ENCODE measurements at regions not wholly inside any gene's neighbourhood (a gene's known extent, or its start where the extent isn't known, plus 50 kb on each side); places are given as distances from the start of the nearest gene placed in this dataset.
A peak's percentile ranks its signal among the peaks of the same experiment; 100 is the strongest.

GRCh38 chr2:136286423-136286822, 168.5 kb upstream of the CXCR4 start:
- RAD21 ChIA-PET (ENCODE audit: unreplicated experiment) = interaction anchor here (1.2 to 3.7 kb wide), 4 partner anchors 22 to 91 kb away, joined by 3 to 27 read pairs (median 11); no protein-coding TSS in a partner anchor
- in situ Hi-C loops (cut with MboI) (no loop called here), intact Hi-C loops (cut with micrococcal nuclease; ENCODE audit: unreplicated experiment) (no loop called here)
- Histone ChIP-seq H3K9ac (ENCODE audit: control insufficient read depth, insufficient read depth, low read length) (no peak overlapping the region), H3K36me3 (ENCODE audit: control insufficient read depth in 2 of 2, insufficient read depth in 2 of 2, low read length in 1 of 2) (no peaks in the 10 kb centered on the region), H3K4me1 (ENCODE audit: control insufficient read depth, insufficient read depth, low read length) (peaks cover 19% of the 10 kb centered on the region), H3K27ac (ENCODE audit: control insufficient read depth, insufficient read depth) (no peak overlapping the region), H4K20me1 (ENCODE audit: control insufficient read depth, insufficient read depth) (no peaks in the 10 kb centered on the region), H3K27me3 (replicated peaks in 1 of 2; ENCODE audit: control insufficient read depth in 2 of 2, insufficient read depth in 2 of 2, low read length in 1 of 2) (no peaks in the 10 kb centered on the region), H3K4me3 (no peak overlapping the region), H3K79me2 (ENCODE audit: control insufficient read depth, insufficient read depth, low read length) (no peaks in the 10 kb centered on the region), H3K4me2 (ENCODE audit: control insufficient read depth, insufficient read depth) (no peak overlapping the region), H3K9me3 (replicated peaks; ENCODE audit: control insufficient read depth, insufficient read depth, low read length) (no peaks in the 10 kb centered on the region; the same call in 2 of the 3 replicates), H2AFZ (ENCODE audit: control insufficient read depth, low read depth, low read length) (no peak overlapping the region)
- DNase-seq (ENCODE audit: low read depth, low spot score) = no peak
- POLR2A ChIA-PET = interaction anchor here (0.6 to 1.0 kb wide), 4 partner anchors 9 to 168 kb away, joined by 3 to 5 read pairs (median 4); no protein-coding TSS in a partner anchor
- BruUV-seq (replicated peaks) = no TSS peak
- SMC1A ChIA-PET (ENCODE audit: uncharacterized antibody, unreplicated experiment) = interaction anchor here (0.7 to 11.1 kb wide), 8 partner anchors 9 to 372 kb away, joined by 3 to 166 read pairs (median 4); no protein-coding TSS in a partner anchor
- FAIRE-seq = no peak
- no peak for ATAC-seq
- CTCF ChIA-PET = interaction anchor here (0.8 to 4.4 kb wide), 3 partner anchors 9 to 27 kb away, joined by 4 to 25 read pairs (median 4); no protein-coding TSS in a partner anchor
- no peak for TF ChIP-seq POLR2AphosphoS5 (IDR thresholded peaks at IDR 0.05; ENCODE audit: low read length)
- peak; percentile 30; the same call in 1 of the 2 replicates for TF ChIP-seq IKZF1 (conservative IDR thresholded peaks at IDR 0.05)
- 0 out of 4 replicates have a peak, but pooled peaks of 1 of the 2 experiments have one; percentile 15 for TF ChIP-seq IKZF2 (IDR thresholded peaks at IDR 0.05)
- peak; percentile 34; the same call in 1 of the 2 replicates for TF ChIP-seq EED (IDR thresholded peaks at IDR 0.05; ENCODE audit: low read depth)
- 61% methylated on average over 3 of the region's 3 CpGs for WGBS (ENCODE audit: insufficient coverage, insufficient replicate concordance, low lambda C conversion rate, missing lambda C conversion rate)

GRCh38 chr2:136284226-136285119, 166.5 kb upstream of the CXCR4 start:
- Histone ChIP-seq H3K36me3 (ENCODE audit: control insufficient read depth in 2 of 2, insufficient read depth in 2 of 2, low read length in 1 of 2) (no peaks in the 10 kb centered on the region), H3K4me1 (ENCODE audit: control insufficient read depth, insufficient read depth, low read length) (peaks cover 22% of the 10 kb centered on the region), H3K4me2 (ENCODE audit: control insufficient read depth, insufficient read depth) (peak overlapping the region; percentile 36), H2AFZ (ENCODE audit: control insufficient read depth, low read depth, low read length) (peak overlapping the region; percentile 71), H4K20me1 (ENCODE audit: control insufficient read depth, insufficient read depth) (no peaks in the 10 kb centered on the region), H3K79me2 (ENCODE audit: control insufficient read depth, insufficient read depth, low read length) (no peaks in the 10 kb centered on the region), H3K27me3 (replicated peaks in 1 of 2; ENCODE audit: control insufficient read depth in 2 of 2, insufficient read depth in 2 of 2, low read length in 1 of 2) (no peaks in the 10 kb centered on the region), H3K27ac (ENCODE audit: control insufficient read depth, insufficient read depth) (peak overlapping the region; percentile 16), H3K4me3 (peak overlapping the region; percentile 32; the same call in 1 of the 2 replicates), H3K9ac (ENCODE audit: control insufficient read depth, insufficient read depth, low read length) (no peak overlapping the region), H3K9me3 (replicated peaks; ENCODE audit: control insufficient read depth, insufficient read depth, low read length) (no peaks in the 10 kb centered on the region; the same call in 1 of the 3 replicates)
- ATAC-seq (peak; percentile 46), DNase-seq (ENCODE audit: low read depth, low spot score) (peak; percentile 25), FAIRE-seq (peak; percentile 27)
- no TSS peak for BruUV-seq (replicated peaks)
- POLR2A ChIA-PET = interaction anchor here (0.7 to 4.0 kb wide), 13 partner anchors 20 to 91 kb away, joined by 3 to 14 read pairs (median 4); no protein-coding TSS in a partner anchor
- 7% methylated on average over 4 of the region's 4 CpGs for WGBS (ENCODE audit: insufficient coverage, insufficient replicate concordance, low lambda C conversion rate, missing lambda C conversion rate)
- in situ Hi-C loops (cut with MboI) (no loop called here), intact Hi-C loops (cut with micrococcal nuclease; ENCODE audit: unreplicated experiment) (no loop called here)
- RAD21 ChIA-PET (ENCODE audit: unreplicated experiment) = interaction anchor here (0.7 to 3.7 kb wide), 19 partner anchors 17 to 148 kb away, joined by 3 to 27 read pairs (median 3); no protein-coding TSS in a partner anchor
- CTCF ChIA-PET = interaction anchor here (0.6 to 4.4 kb wide), 13 partner anchors 19 to 336 kb away, joined by 3 to 25 read pairs (median 3); no protein-coding TSS in a partner anchor
- SMC1A ChIA-PET (ENCODE audit: uncharacterized antibody, unreplicated experiment) = interaction anchor here (0.6 to 11.1 kb wide), 23 partner anchors 12 to 366 kb away, joined by 3 to 166 read pairs (median 5); no protein-coding TSS in a partner anchor
- TF ChIP-seq ZNF274 (IDR thresholded peaks at IDR 0.05; ENCODE audit: insufficient read depth, insufficient read length) (no peak), JUND (IDR thresholded peaks at IDR 0.05; ENCODE audit: low read depth, low read length) (no peak), NR2F1 (conservative IDR thresholded peaks at IDR 0.05) (peak; percentile 45; the same call in 1 of the 2 replicates), NKRF (conservative IDR thresholded peaks at IDR 0.05) (no peak), MTA2 (IDR thresholded peaks at IDR 0.05; ENCODE audit: low read depth) (peak; percentile 47; the same call in 1 of the 2 replicates)

Data from GM12878 (cell line).